COLO829 (cell line): ENCODE measurements at regions not wholly inside any gene's neighbourhood (a gene's known extent, or its start where the extent isn't known, plus 50 kb on each side); places are given as distances from the start of the nearest gene placed in this dataset.
A peak's percentile ranks its signal among the peaks of the same experiment; 100 is the strongest.

Experiments used
- DNase-seq: peaks from one replicate; pipeline ENCODE4 v3.0.0; 2012; ENCODE audit warnings: low spot score

GRCh38 chr13:109369353-109370052, 416.9 kb downstream of the IRS2 start:
- no peak for DNase-seq

GRCh38 chr13:109368230-109368629, 418.2 kb downstream of the IRS2 start:
- no peak for DNase-seq

GRCh38 chr13:109366525-109366924, 419.9 kb downstream of the IRS2 start:
- DNase-seq, result no peak

GRCh38 chr13:109363431-109363830, 423.0 kb downstream of the IRS2 start:
- no peak for DNase-seq

GRCh38 chr13:109362616-109363015, 423.8 kb downstream of the IRS2 start:
- no peak for DNase-seq

- DNase-seq, result no peak
Observed at GRCh38 chr13:109361562-109362289, 424.7 kb downstream of the IRS2 start.

- DNase-seq, result no peak
Observed at GRCh38 chr13:109357751-109358471, 428.5 kb downstream of the IRS2 start.

- DNase-seq, result no peak
Observed at GRCh38 chr13:109355875-109356434, 430.4 kb downstream of the IRS2 start.

GRCh38 chr13:109355166-109355565, 431.2 kb downstream of the IRS2 start:
- no peak for DNase-seq

- DNase-seq, result no peak
Observed at GRCh38 chr13:109351236-109351635, 435.1 kb downstream of the IRS2 start.

GRCh38 chr13:109348519-109349258, 437.7 kb downstream of the IRS2 start:
- DNase-seq, result peak; percentile 24

GRCh38 chr13:109346060-109346459, 440.3 kb downstream of the IRS2 start:
- DNase-seq, result no peak

GRCh38 chr13:109345433-109345941, 440.9 kb downstream of the IRS2 start:
- peak; percentile 6 for DNase-seq

- DNase-seq, result peak; percentile 5
Observed at GRCh38 chr13:109344552-109345157, 441.7 kb downstream of the IRS2 start.

- peak; percentile 5 for DNase-seq
Observed at GRCh38 chr13:109336730-109337129, 449.7 kb downstream of the IRS2 start.

GRCh38 chr13:109333893-109334651, 452.3 kb downstream of the IRS2 start:
- no peak for DNase-seq

GRCh38 chr13:109332506-109333499, 453.6 kb downstream of the IRS2 start:
- no peak for DNase-seq

GRCh38 chr13:109331898-109332297, 454.5 kb downstream of the IRS2 start:
- DNase-seq, result no peak

GRCh38 chr13:109331011-109331433, 455.4 kb downstream of the IRS2 start:
- DNase-seq, result no peak
